ENCODE measurements at regions not wholly inside any gene's neighbourhood (a gene's known extent, or its start where the extent isn't known, plus 50 kb on each side); places are given as distances from the start of the nearest gene placed in this dataset.

DNA sequence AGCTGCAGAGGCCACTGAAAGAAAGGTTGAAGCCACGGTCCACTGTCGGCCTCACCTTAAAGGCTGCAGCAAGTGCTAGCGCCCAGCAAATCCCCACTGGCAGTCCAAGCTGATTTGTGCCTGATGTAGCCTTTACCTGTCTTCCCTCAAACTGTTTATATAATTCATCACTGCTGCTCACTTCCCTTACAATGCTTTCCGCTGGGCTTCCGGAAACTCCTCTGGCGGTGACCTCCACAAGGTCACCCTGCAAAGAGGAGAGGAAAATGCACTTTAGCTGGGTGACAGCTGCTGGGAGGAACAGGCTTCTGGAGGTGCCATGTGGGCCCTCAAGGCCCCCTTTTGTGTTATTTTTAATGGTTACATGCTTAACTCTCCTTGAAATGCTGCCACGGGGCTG is 126.2 kb downstream of the CMPK2 start:
- no peak for DNase-seq (ENCODE audit: low spot score)

DNA sequence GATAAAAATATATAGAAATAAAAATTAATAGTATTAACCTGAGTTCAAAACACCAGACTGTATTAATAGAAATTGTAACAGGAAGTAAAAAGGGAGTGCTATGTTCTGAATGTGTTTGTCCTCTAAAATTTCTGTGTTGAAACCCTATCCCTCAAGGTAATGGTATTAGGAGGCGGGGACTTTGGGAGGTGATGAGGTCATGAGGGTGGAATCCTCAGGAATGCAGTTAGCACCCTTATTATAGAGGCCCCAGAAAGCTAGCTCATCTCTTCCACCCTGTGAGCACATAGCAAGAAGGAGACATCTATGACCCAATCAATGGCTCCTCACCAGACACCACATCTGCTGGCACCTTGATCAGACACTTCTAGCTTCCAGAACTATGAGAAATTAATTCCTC is 124.5 kb downstream of the CMPK2 start:
- DNase-seq (ENCODE audit: low spot score): no peak

DNA sequence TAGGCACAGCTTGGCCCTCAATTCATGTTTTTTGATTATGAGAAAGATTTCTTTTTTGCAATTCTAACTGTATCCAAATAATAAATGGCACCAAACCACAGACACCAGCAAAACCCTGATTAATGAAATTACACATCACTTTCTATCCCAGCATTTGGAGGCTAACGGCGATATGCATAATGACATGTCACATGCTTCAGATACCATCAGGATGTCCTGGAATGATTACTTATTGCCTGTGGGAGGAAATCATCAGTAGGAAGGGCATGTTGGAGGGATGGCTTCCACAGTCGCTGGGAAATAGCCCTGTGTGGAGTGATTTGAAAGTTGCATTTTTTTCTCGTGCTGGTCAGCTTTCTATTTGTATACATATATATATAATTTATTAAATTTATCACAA is 121.7 kb downstream of the CMPK2 start:
- DNase-seq (ENCODE audit: low spot score): no peak

DNA sequence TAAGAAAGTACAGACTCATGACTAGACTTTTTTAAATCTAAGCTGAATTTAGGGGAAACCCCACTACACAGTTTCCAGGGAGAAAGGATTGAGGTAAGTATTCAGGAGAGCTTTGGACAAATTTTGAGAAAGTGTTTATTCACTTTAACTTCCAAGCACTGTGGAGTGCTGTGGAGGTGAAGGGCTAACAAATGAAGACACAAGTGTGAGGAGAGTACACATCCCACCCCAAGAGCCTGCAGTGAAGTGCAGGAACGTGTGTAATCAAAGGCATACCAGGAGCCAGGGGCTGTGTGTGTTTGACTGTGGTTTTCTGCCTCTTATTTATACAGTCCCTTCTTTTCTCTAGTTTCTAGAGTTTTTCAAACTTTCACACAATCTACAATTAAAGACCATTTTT is 118.3 kb downstream of the CMPK2 start:
- DNase-seq (ENCODE audit: low spot score): no peak

DNA sequence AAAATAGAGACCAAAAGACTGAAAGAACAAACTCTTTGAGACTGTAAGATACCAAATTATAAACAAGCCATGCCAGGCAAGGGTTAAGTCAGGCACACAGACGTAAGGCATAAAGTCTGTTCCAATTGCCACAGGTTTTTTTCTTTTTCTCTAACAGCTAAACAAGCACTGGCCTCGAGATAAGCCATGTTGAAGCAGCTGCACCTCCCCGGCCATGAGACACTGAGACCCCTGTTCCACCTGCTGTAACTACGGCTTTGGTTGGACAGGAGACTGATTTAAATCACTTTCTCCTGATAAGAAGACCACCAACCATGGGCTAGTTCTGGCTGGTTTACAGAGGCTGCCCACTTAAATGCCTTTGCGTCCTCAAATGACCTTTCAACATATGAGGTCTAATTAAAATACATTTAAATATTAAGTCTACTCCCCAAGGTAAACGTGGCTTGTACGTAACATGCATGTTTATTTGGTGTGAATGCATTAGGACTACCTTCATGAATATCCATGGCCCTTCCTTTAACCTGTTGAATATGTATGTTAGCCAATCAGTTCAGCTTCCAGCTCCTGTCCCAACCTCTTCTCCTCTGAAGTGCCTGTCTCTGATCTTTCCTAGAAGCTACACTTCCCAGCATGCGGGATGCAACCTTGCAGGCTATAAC is 117.2 kb downstream of the CMPK2 start:
- no peak for DNase-seq (ENCODE audit: low spot score)

DNA sequence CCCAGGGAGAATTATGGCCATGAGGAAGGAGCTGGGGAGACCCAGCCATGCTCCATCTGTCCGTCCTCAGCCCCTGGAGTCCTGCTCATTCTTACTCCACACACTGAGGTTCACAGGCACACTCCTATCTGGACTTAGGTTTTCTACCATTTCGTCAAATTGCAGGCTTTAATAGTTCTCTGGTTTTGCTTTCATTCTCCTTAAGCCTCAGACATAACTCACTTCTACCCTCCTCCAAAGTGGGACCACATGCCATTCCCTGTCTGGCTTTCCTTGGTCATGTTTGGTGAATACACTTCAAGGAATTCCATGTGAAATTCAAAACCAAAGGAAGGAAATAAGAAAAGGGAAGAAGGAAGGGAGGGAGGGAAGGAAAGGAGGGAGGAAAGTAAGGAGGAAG is 115.7 kb downstream of the CMPK2 start:
- no peak for DNase-seq (ENCODE audit: low spot score)

DNA sequence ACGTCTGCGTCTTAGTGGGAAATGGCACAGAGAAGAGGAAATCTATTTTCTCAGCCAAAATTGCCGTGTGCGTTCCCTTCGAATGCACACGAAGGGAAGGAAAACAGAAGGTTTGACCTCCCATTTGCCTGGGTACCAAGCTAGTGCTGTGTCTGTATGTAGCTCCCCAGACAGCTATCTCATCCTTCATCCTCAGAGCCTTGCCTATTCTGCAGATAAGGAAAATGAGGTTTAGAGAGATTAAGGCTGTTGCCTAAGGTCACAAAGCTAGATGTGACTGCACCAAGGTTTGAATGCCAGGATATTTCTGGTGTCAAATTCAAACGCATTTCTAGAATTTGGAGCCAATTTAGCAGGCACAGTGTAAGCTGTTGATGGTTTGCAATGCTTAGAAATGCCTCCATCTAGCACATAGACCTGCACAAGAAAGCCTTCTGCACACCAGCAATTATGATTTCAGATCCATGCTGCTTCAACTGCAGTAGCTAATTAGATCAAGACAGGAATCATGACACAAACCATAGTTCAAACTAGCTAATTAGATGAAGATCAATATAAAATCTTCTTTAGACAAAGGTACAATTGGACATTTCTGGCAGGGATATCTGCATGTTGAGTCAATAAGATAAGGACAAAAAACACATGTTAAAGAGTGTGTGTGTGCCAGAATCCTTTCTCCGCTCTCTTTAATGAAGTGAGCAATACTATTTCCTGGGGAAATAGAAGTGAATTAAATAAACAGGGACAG is 115.1 kb downstream of the CMPK2 start:
- DNase-seq (ENCODE audit: low spot score): no peak

DNA sequence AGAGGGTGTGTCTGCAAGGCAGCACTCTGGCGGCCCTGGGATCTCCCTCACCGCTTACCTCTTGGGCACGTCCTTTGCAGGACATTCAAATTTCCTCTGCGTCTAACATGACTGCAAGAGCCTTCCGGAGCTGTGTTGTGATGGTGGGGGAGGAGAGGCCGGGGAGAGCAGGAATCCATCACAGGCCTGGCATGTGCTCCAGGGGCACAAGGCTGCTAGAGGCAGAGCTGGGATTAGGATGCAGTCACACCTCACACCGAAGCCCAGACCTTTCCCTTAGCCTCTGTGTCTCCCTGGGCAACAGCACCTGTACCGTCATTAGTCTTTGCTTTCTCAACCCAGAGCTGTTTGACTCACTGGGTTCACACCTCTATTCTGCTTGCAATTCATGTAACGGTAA is 111.3 kb downstream of the CMPK2 start:
- no peak for DNase-seq (ENCODE audit: low spot score)

DNA sequence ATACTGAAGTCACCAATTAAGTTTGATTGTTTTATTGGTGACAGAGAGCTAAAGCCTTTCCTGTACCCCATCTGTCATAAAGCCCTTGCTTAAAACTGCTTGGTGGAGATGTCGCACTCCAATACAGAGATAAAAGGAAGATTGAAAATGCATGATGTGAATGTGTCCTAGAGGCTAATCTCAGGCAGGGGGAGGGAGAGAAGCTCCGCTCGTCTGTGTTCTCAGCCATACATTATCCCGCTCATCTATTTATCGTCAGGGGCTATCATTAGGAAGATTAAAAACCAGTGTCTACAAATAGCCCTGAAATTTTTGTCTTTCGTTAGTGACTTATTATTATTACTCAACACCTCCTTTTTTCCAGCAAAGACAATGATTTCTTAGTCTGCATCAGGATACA is 110.3 kb downstream of the CMPK2 start:
- DNase-seq (ENCODE audit: low spot score): no peak

DNA sequence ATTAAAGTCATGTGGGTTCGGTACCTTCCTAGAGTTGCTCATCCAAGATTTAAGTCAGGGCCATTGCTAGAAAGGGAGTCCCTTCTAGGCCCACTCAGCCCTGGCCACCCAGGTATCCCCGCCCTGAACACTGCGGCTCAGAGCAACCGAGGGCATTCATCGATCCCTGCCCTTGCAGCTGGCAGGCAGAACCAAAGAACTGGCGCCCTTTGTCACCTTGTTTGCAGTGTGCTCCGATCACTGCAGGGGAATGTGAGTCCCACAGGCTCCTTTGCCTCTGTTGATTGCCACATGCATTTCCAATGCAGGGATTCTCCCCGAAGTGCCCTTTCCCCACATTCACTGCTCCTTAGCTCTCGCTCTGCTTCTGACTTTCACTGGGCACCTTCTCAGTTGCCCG is 108.5 kb downstream of the CMPK2 start:
- DNase-seq (ENCODE audit: low spot score): no peak

DNA sequence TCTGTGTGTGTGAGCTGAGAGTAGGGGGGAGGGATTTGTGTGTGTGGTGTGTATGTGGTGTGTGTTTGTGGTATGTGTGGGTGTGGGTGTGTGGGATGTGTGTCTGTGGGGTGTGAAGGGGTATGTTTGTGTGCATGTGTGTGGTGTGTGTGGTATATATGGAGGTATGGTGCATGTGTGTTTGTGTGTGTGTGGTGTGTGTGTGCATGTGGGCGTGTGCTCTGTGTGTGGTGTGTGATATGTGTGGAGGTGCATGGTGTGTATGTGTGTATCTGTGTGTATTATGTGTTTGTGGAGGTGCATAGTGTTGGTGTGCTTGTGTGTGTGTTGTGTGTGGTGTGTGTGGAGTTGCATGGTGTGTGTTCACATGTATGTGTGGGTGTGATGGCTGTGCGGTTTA is 106.0 kb downstream of the CMPK2 start:
- DNase-seq (ENCODE audit: low spot score): no peak

DNA sequence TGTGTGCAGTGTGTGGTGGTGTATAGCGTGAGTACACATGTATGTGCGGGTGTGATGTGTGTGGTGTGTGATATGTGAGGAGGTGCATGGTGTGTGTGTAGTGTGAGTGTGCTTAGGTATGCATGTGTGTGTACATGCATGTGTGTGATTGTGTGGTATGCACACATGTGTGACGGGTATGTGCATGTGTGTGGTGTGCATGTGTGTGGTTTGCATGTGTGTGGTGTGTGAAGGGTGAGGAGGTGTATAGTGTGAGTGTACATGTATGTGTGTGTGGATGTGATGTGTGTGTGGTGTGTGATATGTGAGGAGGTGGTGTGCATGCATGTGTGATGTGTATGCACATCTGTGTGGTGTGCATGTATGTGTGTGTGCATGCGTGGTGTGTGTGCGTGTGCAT is 105.6 kb downstream of the CMPK2 start:
- DNase-seq (ENCODE audit: low spot score): no peak

DNA sequence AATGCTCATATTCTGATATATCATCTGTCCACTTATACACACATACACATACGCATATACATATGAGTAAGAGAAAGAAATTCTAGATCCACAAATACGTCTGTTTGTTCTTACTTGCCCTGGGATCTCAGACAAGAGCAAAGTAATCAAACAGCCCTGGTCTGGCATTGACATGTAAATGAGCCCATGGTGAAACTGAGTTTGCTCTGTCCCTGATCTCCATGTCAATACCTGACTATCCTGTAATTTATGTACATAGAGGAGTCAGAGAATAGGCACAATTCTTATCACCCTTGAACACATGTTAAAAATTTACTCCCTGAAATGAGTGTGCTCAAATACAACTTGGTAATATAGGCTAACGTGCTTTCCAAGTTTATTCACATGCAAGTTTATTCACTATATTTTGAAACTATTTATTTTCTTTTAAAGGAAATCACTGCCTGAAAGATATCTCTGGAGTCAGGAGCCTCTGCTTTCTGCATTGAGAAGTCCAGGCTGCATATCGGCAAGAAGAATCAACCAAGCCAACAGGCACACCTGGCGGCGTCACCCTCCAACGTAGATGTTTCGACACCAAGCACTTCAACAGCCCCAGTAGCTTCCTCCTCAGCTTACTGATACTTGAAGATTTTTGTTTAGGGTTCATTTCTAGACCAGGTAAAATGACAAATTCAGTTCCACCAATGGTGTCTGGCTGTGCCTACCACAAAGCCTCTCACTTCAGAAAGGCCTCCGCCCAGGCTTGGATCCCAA is 100.6 kb downstream of the CMPK2 start:
- DNase-seq (ENCODE audit: low spot score): no peak

DNA sequence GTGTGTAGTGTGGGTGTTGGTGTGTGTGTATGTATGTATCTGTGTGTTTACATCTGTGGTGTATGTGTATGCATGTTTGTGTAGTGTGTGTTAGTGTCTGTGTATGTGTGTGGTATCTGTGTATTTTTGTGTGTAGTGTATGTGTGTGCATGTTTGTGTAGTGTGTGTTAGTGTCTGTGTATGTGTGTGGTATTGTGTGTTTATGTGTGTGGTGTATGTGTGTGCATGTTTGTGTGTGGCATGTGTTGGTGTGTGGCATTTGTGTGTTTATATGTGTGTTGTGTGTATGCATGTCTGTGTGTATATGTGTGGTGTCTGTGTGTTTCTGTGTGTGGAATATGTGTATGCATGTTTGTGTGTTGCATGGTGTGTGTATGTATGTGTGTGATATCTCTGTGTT is 96.4 kb downstream of the CMPK2 start:
- DNase-seq (ENCODE audit: low spot score): no peak

DNA sequence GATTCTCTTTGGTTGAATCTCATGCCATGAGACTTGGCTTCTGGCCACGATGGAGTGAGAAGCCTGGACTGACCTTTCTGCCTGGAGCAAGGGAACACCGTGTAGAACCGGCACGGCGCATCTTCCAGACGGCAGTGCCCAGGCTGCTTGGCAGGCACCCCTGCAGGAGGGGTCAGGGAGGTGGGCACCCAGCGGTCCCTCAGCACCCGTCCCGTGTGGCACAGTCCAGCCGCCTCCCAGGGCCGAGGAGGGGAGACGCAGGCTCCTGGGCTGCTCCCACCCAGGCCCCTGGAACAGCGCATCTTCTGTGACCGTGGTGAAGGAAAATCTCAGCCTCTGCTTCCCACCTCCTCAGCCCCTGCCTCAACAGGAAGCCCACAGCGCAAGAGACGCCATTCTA is 95.7 kb downstream of the CMPK2 start:
- no peak for DNase-seq (ENCODE audit: low spot score)

DNA sequence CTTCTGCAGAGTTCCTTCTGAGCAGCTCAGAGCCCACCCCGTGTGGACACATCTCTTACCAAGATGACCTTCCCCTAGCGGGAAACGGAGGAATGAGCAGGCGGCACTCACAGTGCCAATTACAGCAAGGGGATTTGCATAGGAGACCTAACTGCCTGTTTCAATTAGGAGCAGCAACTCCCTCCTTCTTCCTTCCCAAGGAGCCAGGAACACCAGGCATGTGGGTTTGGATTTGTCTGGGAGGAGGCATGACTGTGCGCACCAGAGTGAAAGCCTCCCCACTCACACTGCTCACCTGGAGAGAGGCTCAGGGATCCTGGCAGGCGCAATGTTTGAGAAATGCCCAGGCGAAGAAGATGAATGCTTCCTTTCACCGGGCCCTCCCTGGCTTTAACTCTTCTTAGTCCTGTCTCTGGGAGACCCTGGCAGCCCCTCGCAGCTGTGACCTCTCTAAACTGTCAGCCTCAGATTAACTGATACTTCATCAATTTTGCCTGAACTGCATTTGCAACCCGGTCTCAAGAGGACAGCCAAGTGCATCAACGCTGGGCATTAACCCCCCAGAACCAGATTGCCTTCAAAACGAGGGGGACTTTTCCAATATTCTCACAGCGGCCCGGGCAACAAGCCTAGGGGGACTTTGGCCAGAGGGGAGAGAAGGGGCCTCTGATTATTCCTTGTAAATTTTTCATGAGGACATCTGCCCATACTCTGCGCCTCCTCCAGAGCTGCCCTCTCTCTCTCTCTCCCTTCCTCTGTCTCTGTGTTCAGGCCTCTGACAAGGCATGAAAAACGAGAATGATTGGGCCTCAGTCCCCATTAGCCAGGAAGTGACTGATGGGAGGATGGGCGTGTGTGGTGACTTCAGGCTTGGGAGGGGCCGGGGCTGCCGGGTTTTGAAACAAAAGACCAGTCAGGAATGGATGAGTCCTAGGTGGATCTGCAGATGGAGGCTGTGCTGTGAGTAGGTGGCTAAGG is 93.8 kb downstream of the CMPK2 start:
- DNase-seq (ENCODE audit: low spot score): peak; percentile 12

DNA sequence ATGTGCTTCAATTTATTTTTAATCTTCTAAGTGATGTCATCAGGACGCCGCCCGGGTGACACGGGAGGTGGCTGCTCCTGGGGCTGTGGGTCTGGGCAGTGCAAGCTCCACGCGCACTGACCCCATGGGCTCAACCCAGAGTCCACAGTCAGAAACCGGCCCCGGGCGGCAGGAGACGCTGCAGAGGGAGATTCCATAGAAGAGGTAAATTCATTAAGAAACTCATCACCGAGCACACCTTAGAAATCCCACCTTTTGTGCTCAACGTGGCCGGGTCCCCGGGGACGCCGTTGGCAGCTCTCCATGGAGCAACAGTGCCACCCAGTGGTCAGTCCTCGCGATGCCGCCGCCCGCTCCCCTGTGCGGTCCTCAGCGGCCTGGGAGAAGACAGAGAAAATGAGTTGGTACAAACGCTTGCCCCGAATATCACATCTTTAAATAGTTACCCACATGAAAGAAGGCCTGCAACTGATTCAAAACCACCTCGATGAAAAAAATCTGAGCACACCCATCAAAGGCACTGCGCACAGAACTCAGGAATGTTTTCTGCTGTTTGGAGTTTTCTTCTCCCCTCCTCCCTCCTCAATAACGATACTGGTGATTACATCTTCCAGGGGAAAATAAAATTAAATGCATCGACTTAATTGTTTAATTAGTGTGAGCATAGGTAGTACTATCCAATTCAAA is 92.6 kb downstream of the CMPK2 start:
- DNase-seq (ENCODE audit: low spot score): peak; percentile 40

DNA sequence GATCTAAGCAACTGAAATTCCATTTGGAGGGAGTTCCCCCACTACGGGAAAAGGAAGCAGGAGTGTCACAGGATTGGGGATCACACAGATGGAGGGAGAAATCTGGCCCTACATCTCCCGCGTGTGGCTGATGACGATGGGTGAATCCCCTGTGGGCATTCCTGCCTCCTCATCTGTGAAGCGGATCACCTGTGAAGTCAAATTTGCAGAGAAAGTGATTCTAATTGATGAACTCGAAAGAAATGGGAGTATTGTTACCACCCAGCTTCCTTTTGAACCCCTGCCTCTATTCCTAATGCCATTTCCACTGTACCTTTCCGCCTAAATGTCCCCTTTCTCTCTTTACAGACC is 92.0 kb downstream of the CMPK2 start:
- no peak for DNase-seq (ENCODE audit: low spot score)

DNA sequence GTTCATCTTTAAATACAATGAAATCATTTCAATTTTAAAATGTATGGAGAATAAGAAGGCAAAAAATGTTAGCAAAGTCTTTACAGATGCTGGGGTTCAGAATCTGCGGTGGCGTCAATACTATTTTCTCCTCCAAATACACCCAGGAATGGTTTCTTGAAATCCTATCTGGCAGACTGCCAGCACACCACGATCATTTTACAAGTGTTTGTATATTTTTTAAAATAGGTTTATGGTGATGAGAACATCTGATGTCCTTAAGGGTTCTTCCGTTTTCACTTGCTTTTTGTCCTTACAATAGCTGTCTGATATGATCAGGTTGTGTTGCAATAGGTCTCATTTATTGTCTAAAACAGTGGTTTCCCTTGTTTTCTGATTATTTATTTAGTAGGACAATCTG is 89.6 kb downstream of the CMPK2 start:
- DNase-seq (ENCODE audit: low spot score): no peak

DNA sequence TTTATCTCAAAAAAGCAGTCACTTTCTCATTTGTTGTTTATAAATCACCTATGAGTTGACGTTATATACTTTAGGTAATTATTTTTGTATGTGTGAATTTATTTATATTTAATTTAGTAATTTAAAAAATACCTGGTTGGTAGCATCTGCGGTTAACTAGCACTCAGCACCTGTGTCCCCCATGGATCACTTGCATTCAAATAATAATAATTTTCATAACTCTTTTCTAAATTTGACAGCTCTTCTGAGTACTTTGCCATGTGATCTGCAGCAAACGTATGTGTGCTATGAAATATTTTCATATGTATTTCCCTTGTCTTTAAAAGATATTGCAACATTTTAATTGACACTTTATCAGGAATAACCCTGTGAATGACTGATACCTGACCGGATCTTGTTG is 88.1 kb downstream of the CMPK2 start:
- DNase-seq (ENCODE audit: low spot score): no peak

DNA sequence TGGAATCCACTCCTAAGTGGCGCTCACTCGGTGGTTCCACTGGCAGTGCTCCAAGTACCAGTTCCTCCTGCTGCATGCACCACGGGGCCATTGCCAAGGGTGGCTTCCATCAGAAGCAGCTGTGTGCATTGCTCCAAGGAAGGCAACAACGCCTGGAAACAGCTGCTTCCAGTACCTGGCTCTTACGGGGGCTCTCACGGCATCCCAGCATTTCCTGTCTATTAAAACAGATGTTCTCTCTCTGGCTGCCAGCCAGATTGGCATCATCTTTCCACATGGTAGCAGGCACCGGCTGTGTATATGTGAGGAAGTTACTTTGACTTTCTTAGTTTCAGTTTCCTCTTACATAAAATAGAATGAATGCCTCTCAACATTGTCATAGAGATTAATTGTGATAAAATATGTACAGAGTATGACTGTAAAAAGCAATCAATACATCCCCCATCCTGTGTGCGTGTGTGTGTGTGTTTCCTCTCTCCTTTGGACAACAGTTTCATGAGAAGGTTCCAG is 84.9 kb downstream of the CMPK2 start:
- DNase-seq (ENCODE audit: low spot score): peak; percentile 2

Data from putamen (tissue), 1 donor.